PC-3 (cell line): ENCODE measurements at regions not wholly inside any gene's neighbourhood (a gene's known extent, or its start where the extent isn't known, plus 50 kb on each side); places are given as distances from the start of the nearest gene placed in this dataset.

Source experiments
- ATAC-seq: fragments of 200-7000 bp; cut with Tn5 transposase; 2 replicates; pipeline ENCODE4 v1.9.1; 2020; ENCODE audit warnings: mild to moderate bottlenecking, moderate library complexity
- BruUV-seq: library from RNA; stranded (reverse); fragments of 400-500 nt; replicated peaks from 2 replicates; lab custom pipeline; 2021; lab: Mats Ljungman, UMichigan
- CTCF ChIA-PET: fragments of 300-600 bp; sonication (Branson Sonifier 250); formaldehyde crosslinking; loops from one replicate; lab custom pipeline; 2022; ENCODE audit warnings: antibody characterized with exemption; lab: Charles Lee
- POLR2A ChIA-PET: fragments of 300-600 bp; sonication (Branson Sonifier 250); formaldehyde crosslinking; loops from one replicate; lab custom pipeline; 2022; ENCODE audit warnings: antibody characterized with exemption; ENCODE audit not compliant: unreplicated experiment; lab: Charles Lee
- DNase-seq: peaks from one replicate; pipeline ENCODE4 v3.0.0-alpha.2; 2015
- H2AFZ ChIP-seq: fragments of 300-600 bp; sonication (generic); 2 replicates; pipeline ENCODE4 v1.6.0; 2016; ENCODE audit warnings: antibody characterized with exemption, low read length
- H3F3A ChIP-seq: fragments of 300-600 bp; sonication (generic); one replicate; pipeline ENCODE4 v1.6.0; 2017; ENCODE audit warnings: antibody characterized with exemption, low read length, control low read depth, mild to moderate bottlenecking; ENCODE audit not compliant: unreplicated experiment
- H3K27ac ChIP-seq: fragments of 300-600 bp; sonication (generic); 2 replicates; pipeline ENCODE4 v1.5.1; 2016; ENCODE audit warnings: mild to moderate bottlenecking, low read length
- H3K27me3 ChIP-seq: fragments of 300-600 bp; sonication (generic); 2 replicates; pipeline ENCODE4 v1.6.1; 2016; ENCODE audit warnings: low read length, mixed read lengths
- H3K36me3 ChIP-seq: fragments of 300-600 bp; sonication (generic); 2 replicates; pipeline ENCODE4 v1.6.1; 2016; ENCODE audit warnings: low read depth, mixed run types, low read length, mixed read lengths
- H3K4me1 ChIP-seq: fragments of 300-600 bp; sonication (generic); 2 replicates; pipeline ENCODE4 v1.5.1; 2016; ENCODE audit warnings: low read length; ENCODE audit not compliant: insufficient read depth
- H3K4me2 ChIP-seq: fragments of 300-600 bp; sonication (generic); 2 replicates; pipeline ENCODE4 v1.6.0; 2016; ENCODE audit warnings: low read length
- H3K4me3 ChIP-seq: fragments of 300-600 bp; sonication (generic); 2 replicates; pipeline ENCODE4 v1.5.1; 2016; ENCODE audit warnings: mild to moderate bottlenecking, low read length, mixed read lengths
- H3K79me2 ChIP-seq: fragments of 300-600 bp; sonication (generic); 2 replicates; pipeline ENCODE4 v1.6.1; 2017; ENCODE audit warnings: low read length, mixed read lengths
- H3K9ac ChIP-seq: fragments of 300-600 bp; sonication (generic); 2 replicates; pipeline ENCODE4 v1.6.0; 2016; ENCODE audit warnings: mild to moderate bottlenecking, low read length
- H3K9me2 ChIP-seq: fragments of 300-600 bp; sonication (generic); replicated peaks from 2 replicates; pipeline ENCODE4 v1.6.1; 2016; ENCODE audit warnings: mixed run types, low read length, mixed read lengths
- H3K9me3 ChIP-seq: fragments of 300-600 bp; sonication (generic); 2 replicates; pipeline ENCODE4 v1.6.1; 2016; ENCODE audit warnings: low read length, mixed read lengths
- H4K20me1 ChIP-seq: fragments of 300-600 bp; sonication (generic); 2 replicates; pipeline ENCODE4 v1.6.1; 2016; ENCODE audit warnings: low read length, mixed read lengths
- CTCF ChIP-seq: fragments of 300-600 bp; sonication (generic); conservative IDR thresholded peaks from 2 replicates; pipeline ENCODE4 v1.5.1; 2017; ENCODE audit warnings: antibody characterized with exemption, low read depth, mild to moderate bottlenecking, low read length
- EZH2 ChIP-seq: fragments of 300-600 bp; sonication (generic); IDR thresholded peaks from one replicate; pipeline ENCODE4 v1.6.1; 2017; ENCODE audit warnings: antibody characterized with exemption, mild to moderate bottlenecking, low read length; ENCODE audit not compliant: unreplicated experiment
- EZH2phosphoT487 ChIP-seq: fragments of 300-600 bp; sonication (generic); IDR thresholded peaks from 2 replicates; pipeline ENCODE4 v1.6.1; 2018; ENCODE audit warnings: mild to moderate bottlenecking, antibody characterized with exemption, low read length, borderline replicate concordance
- intact Hi-C: fragments of 100-400 bp; cut with micrococcal nuclease; formaldehyde crosslinking; loops from 2 replicates; pipeline ENCODE4 v1.9.0; 2023

GRCh38 chr6:111925296-111925695 is 52.0 kb upstream of the FYN start:
- ATAC-seq (peak; percentile 43), DNase-seq (peak; percentile 57)
- Histone ChIP-seq H3K9ac (no peak overlapping the region), H4K20me1 (no peaks in the 10 kb centered on the region), H3F3A (peaks cover 4% of the 10 kb centered on the region), H3K4me2 (no peak overlapping the region), H3K79me2 (no peaks in the 10 kb centered on the region), H3K9me3 (peaks cover 7% of the 10 kb centered on the region; the same call in 1 of the 2 replicates), H3K9me2 (no peaks in the 10 kb centered on the region), H3K27me3 (no peaks in the 10 kb centered on the region), H3K27ac (peak overlapping the region; percentile 97), H3K4me1 (peaks cover 37% of the 10 kb centered on the region), H3K4me3 (no peak overlapping the region), H2AFZ (no peak overlapping the region), H3K36me3 (no peaks in the 10 kb centered on the region)
- no peak for TF ChIP-seq EZH2
- no peak for TF ChIP-seq EZH2phosphoT487
- TF ChIP-seq CTCF, result no peak
- no TSS peak for BruUV-seq
- ChIA-PET POLR2A (no interaction called here), CTCF (no interaction called here)
- intact Hi-C loops, result loop anchor here (5.0 kb wide), 2 partner anchors 47 to 53 kb away; partner anchors contain the start of gene FYN

GRCh38 chr6:111926731-111927302 is 53.6 kb upstream of the FYN start:
- ChIA-PET CTCF (interaction anchor here (0.6 kb wide), 2 partner anchors 11 to 117 kb away, joined by 3 to 5 read pairs; no protein-coding TSS in a partner anchor), POLR2A (no interaction called here)
- intact Hi-C loops, result loop anchor here (5.0 kb wide), 2 partner anchors 45 to 55 kb away; partner anchors contain the start of gene FYN
- peak overlapping the region; percentile 97 for H3K27ac ChIP-seq
- no peaks in the 10 kb centered on the region for H3K9me2 ChIP-seq
- peaks cover 37% of the 10 kb centered on the region for H3K4me1 ChIP-seq
- H3K27me3 ChIP-seq, result no peaks in the 10 kb centered on the region
- H2AFZ ChIP-seq, result no peak overlapping the region
- H3K79me2 ChIP-seq, result no peaks in the 10 kb centered on the region
- no TSS peak for BruUV-seq
- ATAC-seq, result peak; percentile 87
- peak overlapping the region; percentile 70 for H3K4me2 ChIP-seq
- no peaks in the 10 kb centered on the region for H4K20me1 ChIP-seq
- H3K9me3 ChIP-seq, result peaks cover 7% of the 10 kb centered on the region; the same call in 1 of the 2 replicates
- no peak for TF ChIP-seq EZH2phosphoT487
- TF ChIP-seq CTCF, result no peak
- no peak for TF ChIP-seq EZH2
- peak overlapping the region; percentile 13; the same call in 1 of the 2 replicates for H3K4me3 ChIP-seq
- H3F3A ChIP-seq, result peaks cover 4% of the 10 kb centered on the region
- no peaks in the 10 kb centered on the region for H3K36me3 ChIP-seq
- DNase-seq, result peak; percentile 91
- H3K9ac ChIP-seq, result peak overlapping the region; percentile 70

DNA sequence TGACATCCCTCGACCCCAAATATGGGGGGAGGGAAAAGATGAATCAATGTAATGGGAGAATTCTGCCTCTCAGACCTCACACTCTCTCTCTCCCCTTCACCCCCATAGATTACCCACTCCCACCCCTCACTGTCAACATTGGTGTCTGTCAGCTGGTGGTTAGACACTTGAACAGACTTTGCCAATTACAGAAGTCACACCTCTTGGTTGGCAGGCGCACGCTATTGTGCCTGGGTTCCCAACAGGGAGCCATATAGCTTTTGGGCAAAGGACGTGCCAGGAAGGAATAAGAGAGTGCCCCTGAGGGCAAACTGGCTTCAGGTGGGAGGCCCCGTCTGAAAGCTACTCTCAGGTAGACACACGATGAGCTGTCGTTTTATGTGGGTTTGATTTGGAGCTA is 54.1 kb upstream of the FYN start:
- Histone ChIP-seq H3K4me2 (peak overlapping the region; percentile 70), H3K9me3 (peaks cover 7% of the 10 kb centered on the region; the same call in 1 of the 2 replicates), H4K20me1 (no peaks in the 10 kb centered on the region), H3K36me3 (no peaks in the 10 kb centered on the region), H3K9me2 (no peaks in the 10 kb centered on the region), H3K27ac (peak overlapping the region; percentile 97), H3K4me1 (peaks cover 37% of the 10 kb centered on the region), H3K9ac (peak overlapping the region; percentile 70), H3F3A (peaks cover 4% of the 10 kb centered on the region), H3K4me3 (peak overlapping the region; percentile 13; the same call in 1 of the 2 replicates), H3K79me2 (no peaks in the 10 kb centered on the region), H2AFZ (no peak overlapping the region; the same call in 1 of the 2 replicates), H3K27me3 (no peaks in the 10 kb centered on the region)
- POLR2A ChIA-PET, result interaction anchor here (0.6 kb wide), 1 partner anchor 410 kb away, joined by 9 read pairs; no protein-coding TSS in a partner anchor
- peak; percentile 4 for ATAC-seq
- peak; percentile 66 for DNase-seq
- TF ChIP-seq CTCF, result no peak
- BruUV-seq, result no TSS peak
- intact Hi-C loops, result loop anchor here (5.0 kb wide), 2 partner anchors 45 to 55 kb away; partner anchors contain the start of gene FYN
- CTCF ChIA-PET, result interaction anchor here (0.6 kb wide), 1 partner anchor 10 kb away, joined by 3 read pairs; no protein-coding TSS in a partner anchor
